MG63 (cell line): ENCODE measurements at regions not wholly inside any gene's neighbourhood (a gene's known extent, or its start where the extent isn't known, plus 50 kb on each side); places are given as distances from the start of the nearest gene placed in this dataset.
"Not testable (repeated sequence)": the region's sequence is repeated elsewhere in the genome, so short reads cannot be mapped to it uniquely, and the experiment has no call there.

Experiments used
- DNase-seq: peaks from one replicate; pipeline ENCODE4 v3.0.0-alpha.2; 2020
- H3K27me3 ChIP-seq: fragments of 250-450 bp; sonication (Bioruptor Pico); 2 replicates; pipeline ENCODE4 v1.5.1; 2020; ENCODE audit warnings: mild to moderate bottlenecking, moderate library complexity
- H3K36me3 ChIP-seq: fragments of 250-450 bp; sonication (Bioruptor Pico); 2 replicates; pipeline ENCODE4 v1.5.1; 2020; ENCODE audit warnings: mild to moderate bottlenecking, moderate library complexity
- H3K4me3 ChIP-seq: fragments of 250-450 bp; sonication (Bioruptor Pico); 2 replicates; pipeline ENCODE4 v1.5.1; 2020; ENCODE audit warnings: mild to moderate bottlenecking, moderate library complexity
- H3K9me3 ChIP-seq: fragments of 250-450 bp; sonication (Bioruptor Pico); 2 replicates; pipeline ENCODE4 v1.5.1; 2020; ENCODE audit warnings: mild to moderate bottlenecking, moderate library complexity

DNA sequence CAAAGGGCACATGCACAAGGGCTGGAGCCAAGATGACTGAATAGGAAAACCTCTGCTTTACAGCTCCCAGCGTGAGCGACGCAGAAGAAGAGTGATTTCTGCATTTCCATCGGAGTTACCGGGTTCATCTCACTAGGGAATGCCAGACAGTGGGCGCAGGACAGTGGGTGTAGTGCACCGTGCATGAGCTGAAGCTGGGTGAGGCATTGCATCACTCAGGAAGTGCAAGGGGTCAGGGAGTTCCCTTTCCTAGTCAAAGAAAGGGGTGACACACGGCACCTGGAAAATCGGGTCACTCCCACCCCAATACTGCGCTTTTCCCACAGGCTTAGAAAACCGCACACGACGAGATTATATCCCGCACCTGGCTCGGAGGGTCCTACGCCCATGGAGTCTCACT is 64.5 kb upstream of the HTR1E start:
- H3K9me3 ChIP-seq, DNase-seq, H3K4me3 ChIP-seq, H3K36me3 ChIP-seq, H3K27me3 ChIP-seq: not testable (repeated sequence)

DNA sequence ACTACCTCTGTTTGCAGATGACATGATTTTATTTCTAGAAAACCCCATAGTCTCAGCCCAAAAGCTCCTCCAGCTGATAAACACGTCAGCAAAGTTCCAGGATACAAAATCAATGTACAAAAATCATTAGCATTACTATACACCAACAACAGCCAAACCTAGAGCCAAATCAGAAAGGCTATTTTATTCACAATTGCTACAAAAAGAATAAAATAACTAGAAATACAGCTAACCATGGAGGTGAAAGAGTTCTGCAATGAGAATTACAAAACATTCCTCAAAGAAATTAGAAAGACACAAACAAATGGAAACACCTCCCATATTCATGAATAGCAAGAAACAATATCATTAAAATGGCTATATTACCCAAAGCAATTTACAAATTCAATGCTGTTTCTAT is 65.6 kb upstream of the HTR1E start:
- H3K36me3 ChIP-seq = no peaks in the 10 kb centered on the region
- H3K4me3 ChIP-seq = no peak overlapping the region
- no peak for DNase-seq
- no peaks in the 10 kb centered on the region for H3K9me3 ChIP-seq
- no peaks in the 10 kb centered on the region for H3K27me3 ChIP-seq

DNA sequence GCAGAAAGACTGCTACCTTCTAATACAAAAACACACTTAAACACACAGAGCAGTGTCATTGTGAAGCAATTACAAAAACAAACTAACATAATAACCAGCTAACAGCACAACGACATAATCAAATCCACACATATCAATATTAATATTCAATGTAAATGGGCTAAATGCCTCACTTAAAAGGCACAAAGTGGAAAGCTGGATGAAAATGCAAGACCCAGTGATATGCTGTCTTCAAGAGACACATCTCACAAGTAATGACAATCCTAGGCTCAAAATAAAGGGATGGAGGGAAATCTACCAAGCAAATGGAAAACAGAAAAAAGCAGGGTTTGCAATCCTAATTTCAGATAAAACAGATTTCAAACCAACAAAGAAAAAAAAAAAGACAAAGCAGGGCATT is 67.8 kb upstream of the HTR1E start:
- Histone ChIP-seq H3K4me3 (no peak overlapping the region), H3K36me3 (no peaks in the 10 kb centered on the region), H3K27me3 (no peaks in the 10 kb centered on the region), H3K9me3 (no peaks in the 10 kb centered on the region)
- no peak for DNase-seq

DNA sequence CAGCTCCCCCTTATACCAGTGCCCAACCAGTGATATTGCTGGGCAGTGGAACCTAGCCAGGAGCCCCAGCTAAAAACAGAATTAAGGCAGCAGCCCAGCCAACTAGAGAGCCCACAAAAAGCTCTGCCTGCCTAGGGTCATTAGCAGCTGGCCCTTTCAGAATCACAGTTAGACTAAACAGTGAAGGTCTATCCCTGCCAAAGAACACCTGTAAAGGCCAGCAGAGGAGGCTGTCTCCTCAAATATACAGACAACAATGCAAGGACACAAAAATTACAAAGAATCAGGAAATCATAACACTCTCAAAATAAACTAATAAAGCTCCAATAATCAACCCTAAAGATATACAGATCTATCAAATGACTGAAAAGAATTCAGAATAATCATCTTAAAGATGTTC is 77.8 kb upstream of the HTR1E start:
- DNase-seq = no peak
- no peak overlapping the region for H3K4me3 ChIP-seq
- no peaks in the 10 kb centered on the region for H3K36me3 ChIP-seq
- no peaks in the 10 kb centered on the region for H3K9me3 ChIP-seq
- H3K27me3 ChIP-seq = no peaks in the 10 kb centered on the region

DNA sequence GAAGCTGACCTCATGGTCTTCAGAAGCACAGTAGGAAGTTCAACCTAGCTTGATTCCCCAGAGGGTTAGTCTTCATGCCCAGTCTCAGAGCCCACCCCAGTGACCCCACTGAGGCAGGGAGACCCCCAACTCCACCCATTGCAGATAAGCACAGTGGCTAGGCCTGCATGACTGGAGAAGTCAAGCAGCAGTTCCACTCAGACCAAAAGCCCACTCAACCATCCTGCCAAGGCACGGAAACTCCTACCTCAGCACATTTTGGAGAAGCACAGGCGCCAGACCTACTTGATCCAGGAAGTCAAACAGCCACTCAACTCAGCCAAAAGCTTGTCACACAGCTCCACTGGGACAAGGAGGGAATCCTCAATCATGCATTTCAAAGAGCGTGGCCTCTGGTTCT is 78.4 kb upstream of the HTR1E start:
- H3K9me3 ChIP-seq = no peaks in the 10 kb centered on the region
- DNase-seq = no peak
- no peaks in the 10 kb centered on the region for H3K36me3 ChIP-seq
- no peak overlapping the region for H3K4me3 ChIP-seq
- no peaks in the 10 kb centered on the region for H3K27me3 ChIP-seq

- H3K9me3 ChIP-seq = no peaks in the 10 kb centered on the region
- no peak for DNase-seq
- no peaks in the 10 kb centered on the region for H3K27me3 ChIP-seq
- H3K36me3 ChIP-seq = no peaks in the 10 kb centered on the region
- no peak overlapping the region for H3K4me3 ChIP-seq
Observed at GRCh38 chr6:86857783-86858182, 79.5 kb upstream of the HTR1E start.

- no peaks in the 10 kb centered on the region for H3K9me3 ChIP-seq
- H3K4me3 ChIP-seq = no peak overlapping the region
- no peaks in the 10 kb centered on the region for H3K27me3 ChIP-seq
- H3K36me3 ChIP-seq = no peaks in the 10 kb centered on the region
- peak; percentile 9 for DNase-seq
Observed at GRCh38 chr6:86856937-86857563, 80.3 kb upstream of the HTR1E start.

DNA sequence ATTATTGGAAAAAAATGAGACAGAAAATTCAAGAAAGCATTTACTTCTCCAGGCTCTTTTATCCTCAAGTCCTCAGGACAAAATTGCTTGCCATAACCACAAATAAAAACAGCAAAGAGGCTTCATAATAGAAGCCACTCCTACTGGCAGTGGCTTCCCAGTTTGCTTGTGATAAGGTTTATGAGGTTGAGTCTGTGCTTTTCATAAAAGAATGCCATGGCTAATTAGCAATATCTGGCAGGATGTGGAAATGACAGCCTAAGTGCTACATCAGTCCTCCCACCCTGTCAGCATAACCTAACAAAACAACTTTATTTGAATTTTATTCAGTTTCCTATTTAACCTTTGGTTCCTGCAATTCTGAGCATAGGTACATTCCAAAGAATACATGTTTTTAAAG is 80.9 kb upstream of the HTR1E start:
- no peaks in the 10 kb centered on the region for H3K27me3 ChIP-seq
- no peak overlapping the region for H3K4me3 ChIP-seq
- DNase-seq = no peak
- no peaks in the 10 kb centered on the region for H3K36me3 ChIP-seq
- H3K9me3 ChIP-seq = no peaks in the 10 kb centered on the region

- DNase-seq = no peak
- Histone ChIP-seq H3K36me3 (no peaks in the 10 kb centered on the region), H3K27me3 (no peaks in the 10 kb centered on the region), H3K4me3 (no peak overlapping the region), H3K9me3 (no peaks in the 10 kb centered on the region)
Observed at GRCh38 chr6:86848986-86849385, 88.3 kb upstream of the HTR1E start.

DNA sequence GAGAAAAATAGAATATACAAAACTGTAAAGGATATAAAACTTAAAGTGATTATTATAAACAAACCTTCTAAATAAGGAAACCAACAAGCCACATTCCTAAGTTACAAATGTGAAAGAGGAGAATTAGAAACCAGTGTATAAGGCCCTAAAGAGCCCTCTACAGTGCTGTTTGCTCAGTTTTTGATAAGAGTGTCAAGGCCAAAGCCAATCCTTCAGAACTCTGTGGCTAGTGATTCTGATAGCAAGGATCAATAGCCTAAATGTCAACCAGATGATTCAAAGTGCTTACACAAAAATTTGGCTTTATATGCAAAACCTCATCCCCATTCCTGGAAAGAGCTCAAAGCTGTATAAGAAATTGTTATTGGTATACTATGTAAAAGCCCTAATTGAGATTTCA is 104.6 kb upstream of the HTR1E start:
- no peaks in the 10 kb centered on the region for H3K36me3 ChIP-seq
- peaks cover 2% of the 10 kb centered on the region; the same call in 1 of the 2 replicates for H3K27me3 ChIP-seq
- DNase-seq = no peak
- H3K4me3 ChIP-seq = no peak overlapping the region
- no peaks in the 10 kb centered on the region for H3K9me3 ChIP-seq

DNA sequence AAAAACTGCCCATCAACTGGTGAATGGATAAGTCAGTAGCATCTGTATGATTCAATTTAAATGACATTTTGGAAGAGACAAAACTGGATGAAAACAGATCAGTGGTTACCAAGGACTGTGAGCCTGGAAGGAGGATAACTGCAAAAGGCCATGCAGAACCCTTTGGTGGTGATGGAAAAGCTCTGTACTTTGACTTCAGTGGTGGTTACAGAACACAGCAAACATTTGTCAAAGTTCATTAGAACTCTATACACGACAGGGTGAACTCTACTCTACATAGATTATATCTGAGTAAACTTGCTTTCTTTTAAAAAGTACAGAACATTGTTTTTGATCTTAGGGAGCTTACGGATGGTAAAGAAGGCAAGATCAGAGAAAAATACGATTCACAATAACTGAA is 111.9 kb upstream of the HTR1E start:
- Histone ChIP-seq H3K27me3 (peaks cover 2% of the 10 kb centered on the region; the same call in 1 of the 2 replicates), H3K36me3 (no peaks in the 10 kb centered on the region)
- DNase-seq = no peak

DNA sequence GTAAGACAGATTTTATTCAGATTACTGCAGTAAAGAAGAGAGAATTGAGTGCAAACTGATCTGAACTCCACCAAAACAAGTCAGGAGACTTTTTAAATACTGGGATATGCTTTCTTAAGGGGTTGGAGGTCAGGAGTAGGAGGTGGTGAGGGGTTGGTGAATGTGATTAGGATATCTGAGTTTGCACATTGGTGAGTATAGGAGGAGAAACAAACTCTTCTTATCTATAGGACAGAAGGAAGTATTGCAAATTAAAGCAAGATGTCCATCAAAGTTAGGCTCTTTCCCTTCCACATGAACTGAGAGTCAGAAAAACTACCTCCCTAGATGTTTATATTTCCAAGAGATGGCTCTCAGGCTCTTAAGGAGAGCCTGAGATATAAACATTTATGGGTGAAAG is 114.6 kb upstream of the HTR1E start:
- Histone ChIP-seq H3K36me3 (no peaks in the 10 kb centered on the region), H3K27me3 (no peaks in the 10 kb centered on the region), H3K9me3 (no peaks in the 10 kb centered on the region), H3K4me3 (no peak overlapping the region)
- DNase-seq = no peak

More for the DNA sequence above, 111.9 kb upstream of the HTR1E start:
- H3K9me3 ChIP-seq = no peaks in the 10 kb centered on the region
- H3K4me3 ChIP-seq = no peak overlapping the region

DNA sequence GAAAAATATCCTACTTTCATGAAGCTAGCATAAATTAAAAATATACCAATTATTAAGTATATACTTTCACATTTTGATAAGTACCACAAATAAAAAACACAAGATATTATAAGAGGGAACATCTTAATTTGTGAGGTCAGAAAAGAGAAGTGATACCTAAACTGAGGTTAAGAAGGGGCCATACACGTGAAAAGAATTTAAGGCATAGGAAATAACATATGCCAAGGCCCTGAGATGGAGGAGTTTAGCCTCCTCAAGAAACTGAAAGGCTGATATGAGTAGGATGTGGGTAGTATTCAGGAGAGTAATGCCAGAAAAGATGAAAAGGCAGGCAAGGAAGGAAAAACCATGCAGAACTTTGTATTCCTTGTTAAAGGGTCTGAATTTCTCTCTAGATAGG is 116.6 kb upstream of the HTR1E start:
- Histone ChIP-seq H3K36me3 (no peaks in the 10 kb centered on the region), H3K27me3 (no peaks in the 10 kb centered on the region), H3K4me3 (no peak overlapping the region), H3K9me3 (no peaks in the 10 kb centered on the region)
- DNase-seq = no peak

- Histone ChIP-seq H3K27me3 (no peaks in the 10 kb centered on the region), H3K9me3 (no peaks in the 10 kb centered on the region), H3K36me3 (no peaks in the 10 kb centered on the region), H3K4me3 (no peak overlapping the region)
- DNase-seq = no peak
Observed at GRCh38 chr6:86793649-86794048, 143.7 kb upstream of the HTR1E start.

DNA sequence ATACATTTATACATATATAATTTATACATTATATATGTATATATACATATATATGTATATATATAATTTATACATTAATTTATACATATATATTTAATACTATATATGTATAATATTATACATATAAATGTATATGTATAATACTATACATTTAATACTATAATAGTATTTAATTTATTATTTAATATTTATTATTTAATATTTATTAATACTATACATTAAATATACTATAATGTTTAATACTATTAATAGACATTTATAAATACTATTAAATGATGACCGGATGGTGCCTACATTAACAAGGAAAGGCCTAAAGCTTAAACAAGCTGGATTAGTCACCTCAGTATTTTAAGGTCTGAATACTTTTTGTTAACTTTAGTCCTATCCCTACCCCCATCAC is 145.9 kb upstream of the HTR1E start:
- DNase-seq = no peak
- Histone ChIP-seq H3K27me3 (no peaks in the 10 kb centered on the region; the same call in 1 of the 2 replicates), H3K9me3 (no peaks in the 10 kb centered on the region), H3K4me3 (no peak overlapping the region), H3K36me3 (no peaks in the 10 kb centered on the region)

DNA sequence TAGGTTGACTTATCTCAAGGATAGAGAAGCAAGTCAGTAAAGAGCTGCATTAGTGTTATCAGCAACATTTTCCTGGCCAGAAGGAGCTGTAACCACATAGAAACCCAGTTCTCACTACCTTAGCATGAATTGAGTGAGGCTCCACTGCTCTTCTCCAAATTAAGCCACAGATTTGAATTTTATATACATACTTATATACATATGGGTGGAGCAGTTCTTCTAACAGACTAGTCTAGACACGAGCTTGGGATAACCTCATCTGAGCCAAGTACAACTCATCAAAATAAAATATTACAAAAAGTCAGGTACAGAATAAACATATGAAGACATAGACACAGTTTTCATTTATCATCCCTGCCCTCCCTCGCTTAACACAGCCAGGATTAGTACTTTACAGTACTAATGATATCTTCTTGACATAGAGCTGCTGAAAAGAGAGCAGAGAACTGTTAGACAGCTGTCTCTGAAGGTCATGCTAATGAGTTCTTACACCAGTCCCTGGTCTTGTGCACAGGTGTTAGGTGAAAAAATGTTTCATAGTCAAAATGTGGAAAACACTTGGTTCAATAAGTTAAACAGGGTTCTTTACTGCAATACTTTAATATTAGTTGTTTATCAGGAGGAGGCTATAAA is 147.4 kb upstream of the HTR1E start:
- H3K27me3 ChIP-seq = no peaks in the 10 kb centered on the region; the same call in 1 of the 2 replicates
- H3K36me3 ChIP-seq = no peaks in the 10 kb centered on the region
- H3K9me3 ChIP-seq = no peaks in the 10 kb centered on the region
- no peak for DNase-seq
- H3K4me3 ChIP-seq = no peak overlapping the region

DNA sequence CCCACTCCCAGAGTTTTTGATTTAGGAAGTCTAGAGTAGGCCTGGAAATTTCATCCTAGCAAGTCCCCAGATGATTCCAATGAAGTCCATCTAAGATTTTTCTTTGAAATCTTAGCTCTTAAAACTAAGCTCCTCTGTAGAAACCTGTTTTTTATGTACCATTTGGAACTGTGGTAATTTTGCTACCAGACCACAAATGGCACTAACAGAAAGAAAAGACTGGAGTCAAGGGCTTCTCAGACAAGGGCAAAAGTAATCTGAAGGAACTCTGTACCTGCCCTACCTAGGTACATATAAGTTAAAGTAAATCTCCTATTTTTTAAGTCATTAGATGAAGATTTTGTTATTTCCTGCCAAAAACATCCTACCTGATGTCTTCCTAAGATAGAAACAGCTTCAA is 155.0 kb upstream of the HTR1E start:
- no peaks in the 10 kb centered on the region; the same call in none of the 2 replicates for H3K27me3 ChIP-seq
- no peak for DNase-seq
- no peak overlapping the region for H3K4me3 ChIP-seq
- H3K36me3 ChIP-seq = no peaks in the 10 kb centered on the region
- H3K9me3 ChIP-seq = no peaks in the 10 kb centered on the region

- no peak for DNase-seq
- Histone ChIP-seq H3K36me3 (no peaks in the 10 kb centered on the region), H3K9me3 (no peaks in the 10 kb centered on the region), H3K4me3 (no peak overlapping the region), H3K27me3 (no peaks in the 10 kb centered on the region; the same call in 1 of the 2 replicates)
Observed at GRCh38 chr6:86780923-86781322, 156.4 kb upstream of the HTR1E start.
